HepG2 (cell line): ENCODE measurements at regions not wholly inside any gene's neighbourhood (a gene's known extent, or its start where the extent isn't known, plus 50 kb on each side); places are given as distances from the start of the nearest gene placed in this dataset.

ENCODE experiments used
- AKNA ChIP-seq: sonication (generic); formaldehyde crosslinking; IDR thresholded peaks from 2 replicates; pipeline ENCODE4 v1.4.0; 2020; ENCODE audit warnings: missing genetic modification reagents, borderline replicate concordance
- ATF4 ChIP-seq, 2 experiments: fragments of 450-650 bp in 1 of 2; sonication (generic) in 1 of 2; formaldehyde crosslinking; IDR thresholded peaks; 2 replicates each; pipeline versions ENCODE4 v1.5.0 to v1.8.0; 2020 to 2022; ENCODE audit warnings: mild to moderate bottlenecking in 1 of 2, missing genetic modification reagents in 1 of 2
- RARA ChIP-seq: IDR thresholded peaks from 2 replicates; pipeline ENCODE4 v1.6.1; 2016; ENCODE audit warnings: missing genetic modification reagents, missing compliant biosample characterization
- SAFB2 ChIP-seq: sonication (generic); formaldehyde crosslinking; IDR thresholded peaks from 2 replicates; pipeline ENCODE4 v1.5.1; 2020; ENCODE audit warnings: missing genetic modification reagents, low read depth, mild to moderate bottlenecking, borderline replicate concordance
- SP1 ChIP-seq, 2 experiments: fragments of 450-650 bp in 1 of 2; sonication (generic) in 1 of 2; formaldehyde crosslinking in 1 of 2; IDR thresholded peaks; 2 replicates each; pipeline versions ENCODE4 v1.4.0 to v1.6.1; 2016 to 2020; ENCODE audit warnings: missing genetic modification reagents in 1 of 2
- ZBED4 ChIP-seq: sonication (generic); formaldehyde crosslinking; IDR thresholded peaks from 2 replicates; pipeline ENCODE4 v1.4.0; 2020; ENCODE audit warnings: missing genetic modification reagents, borderline replicate concordance
- ZFP37 ChIP-seq: sonication (generic); formaldehyde crosslinking; IDR thresholded peaks from 2 replicates; pipeline ENCODE4 v1.4.0; 2020; ENCODE audit warnings: missing genetic modification reagents, borderline replicate concordance
- ZKSCAN1 ChIP-seq: fragments of 150-350 bp; IDR thresholded peaks from 2 replicates; pipeline ENCODE4 v1.6.1; 2014; ENCODE audit warnings: low read length
- TF ChIP-seq, protein P1 (sequence below): sonication (generic); formaldehyde crosslinking; IDR thresholded peaks from 2 replicates; pipeline ENCODE4 v1.8.0; 2022; ENCODE audit warnings: mild to moderate bottlenecking, missing genetic modification reagents
- TF ChIP-seq, protein P2 (sequence below): sonication (generic); formaldehyde crosslinking; IDR thresholded peaks from 2 replicates; pipeline ENCODE4 v1.5.0; 2020; ENCODE audit warnings: mild to moderate bottlenecking, missing genetic modification reagents

DNA sequence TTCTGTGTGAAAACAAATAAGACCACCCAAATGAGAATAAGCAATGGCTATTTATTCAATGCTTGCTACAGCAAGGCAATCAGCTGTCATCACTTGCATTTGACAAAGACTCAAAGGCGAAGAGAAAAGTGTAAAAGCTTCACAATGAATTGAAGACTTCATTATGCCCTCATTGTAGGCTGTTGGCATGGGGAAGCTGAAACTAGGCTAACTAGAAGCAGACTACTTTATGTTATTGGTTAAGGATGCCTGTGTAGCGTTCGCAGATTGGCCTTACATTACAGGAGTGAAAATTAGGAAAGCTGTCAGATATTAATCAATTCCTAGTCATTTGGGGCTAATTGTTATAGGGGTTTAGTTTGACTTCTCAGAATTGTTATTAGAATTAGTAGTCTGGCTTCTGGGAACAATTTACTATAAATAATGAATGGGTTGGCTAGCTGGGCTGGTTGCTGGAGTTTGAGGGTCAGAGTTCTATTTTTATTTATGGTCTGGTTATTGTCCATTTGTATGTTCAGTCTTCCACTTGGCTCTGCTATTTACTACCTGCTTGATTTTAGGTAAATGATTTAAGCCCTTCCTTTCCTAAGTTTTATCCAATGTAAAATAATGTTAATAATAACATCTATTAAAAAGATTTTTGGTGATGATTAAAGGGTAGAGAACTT lies 437.2 kb upstream of the SYT4 start (continued):
- TF ChIP-seq ZBED4 (CRISPR knock-in tag) (no peak), SP1 (IDR thresholded peaks at IDR 0.05) (no peak), SP1 (CRISPR knock-in tag; IDR thresholded peaks at IDR 0.05) (no peak), SAFB2 (CRISPR knock-in tag) (no peak), RARA (CRISPR knock-in tag) (no peak), AKNA (CRISPR knock-in tag) (no peak), ZKSCAN1 (no peak), ATF4 (CRISPR knock-in tag; IDR thresholded peaks at IDR 0.05) (no peak), ZFP37 (CRISPR knock-in tag) (no peak)
- TF ChIP-seq, protein P1, sequence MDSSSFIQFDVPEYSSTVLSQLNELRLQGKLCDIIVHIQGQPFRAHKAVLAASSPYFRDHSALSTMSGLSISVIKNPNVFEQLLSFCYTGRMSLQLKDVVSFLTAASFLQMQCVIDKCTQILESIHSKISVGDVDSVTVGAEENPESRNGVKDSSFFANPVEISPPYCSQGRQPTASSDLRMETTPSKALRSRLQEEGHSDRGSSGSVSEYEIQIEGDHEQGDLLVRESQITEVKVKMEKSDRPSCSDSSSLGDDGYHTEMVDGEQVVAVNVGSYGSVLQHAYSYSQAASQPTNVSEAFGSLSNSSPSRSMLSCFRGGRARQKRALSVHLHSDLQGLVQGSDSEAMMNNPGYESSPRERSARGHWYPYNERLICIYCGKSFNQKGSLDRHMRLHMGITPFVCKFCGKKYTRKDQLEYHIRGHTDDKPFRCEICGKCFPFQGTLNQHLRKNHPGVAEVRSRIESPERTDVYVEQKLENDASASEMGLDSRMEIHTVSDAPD: no peak
- TF ChIP-seq, protein P2, sequence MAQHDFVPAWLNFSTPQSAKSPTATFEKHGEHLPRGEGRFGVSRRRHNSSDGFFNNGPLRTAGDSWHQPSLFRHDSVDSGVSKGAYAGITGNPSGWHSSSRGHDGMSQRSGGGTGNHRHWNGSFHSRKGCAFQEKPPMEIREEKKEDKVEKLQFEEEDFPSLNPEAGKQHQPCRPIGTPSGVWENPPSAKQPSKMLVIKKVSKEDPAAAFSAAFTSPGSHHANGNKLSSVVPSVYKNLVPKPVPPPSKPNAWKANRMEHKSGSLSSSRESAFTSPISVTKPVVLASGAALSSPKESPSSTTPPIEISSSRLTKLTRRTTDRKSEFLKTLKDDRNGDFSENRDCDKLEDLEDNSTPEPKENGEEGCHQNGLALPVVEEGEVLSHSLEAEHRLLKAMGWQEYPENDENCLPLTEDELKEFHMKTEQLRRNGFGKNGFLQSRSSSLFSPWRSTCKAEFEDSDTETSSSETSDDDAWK (CRISPR knock-in tag): no peak
